Esophagus squamous epithelium (tissue), 4 donors: ENCODE measurements at regions not wholly inside any gene's neighbourhood (a gene's known extent, or its start where the extent isn't known, plus 50 kb on each side); places are given as distances from the start of the nearest gene placed in this dataset.

Experiments used
- CTCF ChIP-seq, 6 experiments: fragments of 450-650 bp in 4 of 6; fragments of 200-600 bp in 2 of 6; sonication (generic) in 2 of 6; IDR thresholded peaks; one replicate each; pipeline ENCODE4 v1.5.1; 2016 to 2019; ENCODE audit warnings: antibody characterized with exemption in 6 of 6, mild to moderate bottlenecking in 4 of 6, moderate library complexity in 4 of 6
- POLR2A ChIP-seq, 4 donors: fragments of 450-650 bp; IDR thresholded peaks; one replicate each; pipeline ENCODE4 v1.6.1; 2017; ENCODE audit warnings: antibody characterized with exemption in 4 of 4, mild to moderate bottlenecking in 4 of 4, moderate library complexity in 3 of 4

- TF ChIP-seq CTCF (IDR thresholded peaks at IDR 0.05) = no peak
- no peak for TF ChIP-seq POLR2A (IDR thresholded peaks at IDR 0.05)
Observed at GRCh38 chr1:229943988-229944743, 122.9 kb upstream of the GALNT2 start.
